HepG2 (cell line): ENCODE measurements at regions not wholly inside any gene's neighbourhood (a gene's known extent, or its start where the extent isn't known, plus 50 kb on each side); places are given as distances from the start of the nearest gene placed in this dataset.

Source experiments
- ATAC-seq: fragments of 200-7000 bp; cut with Tn5 transposase; 3 replicates; pipeline ENCODE4 v1.9.1; 2020; ENCODE audit warnings: mild to moderate bottlenecking, moderate library complexity
- BruUV-seq: library from RNA; stranded (reverse); fragments of 400-500 nt; replicated peaks from 2 replicates; lab custom pipeline; 2021; lab: Mats Ljungman, UMichigan
- CTCF ChIA-PET: fragments of 300-600 bp; formaldehyde crosslinking; extraction: SDS; loops from one replicate; lab custom pipeline; 2021; ENCODE audit warnings: low total read pairs, inconsistent platforms, low intra/inter-chr PET ratio; lab: Yijun Ruan, JAX
- POLR2A ChIA-PET: fragments of 350-600 bp; sonication (Branson Sonifier 250); formaldehyde crosslinking; loops from one replicate; lab custom pipeline; 2020; ENCODE audit warnings: antibody characterized with exemption, inconsistent platforms; lab: Yijun Ruan, JAX
- DNase-seq: peaks from one replicate; pipeline ENCODE4 v3.0.0-alpha.2; 2015; ENCODE audit warnings: low spot score
- FAIRE-seq: peaks from 3 replicates; lab custom pipeline; 2011; peaks lifted over from hg19 to GRCh38; lab: Jason Lieb, UNC
- H2AFZ ChIP-seq: one replicate; pipeline ENCODE4 v1.6.1; 2011; ENCODE audit warnings: low read length, inconsistent platforms
- H3K27ac ChIP-seq: fragments of 300-600 bp; 3 replicates; pipeline ENCODE4 v1.8.0; 2011; ENCODE audit warnings: mixed run types, mild to moderate bottlenecking, mixed read lengths, low read length, inconsistent platforms; ENCODE audit not compliant: insufficient read depth; ENCODE audit errors: extremely low read length
- H3K27me3 ChIP-seq, 2 experiments: fragments of 200-600 bp in 1 of 2; 2 replicates in 1 of 2; 3 replicates in 1 of 2; pipeline versions ENCODE4 v1.6.0 to v1.8.0; 2011; ENCODE audit warnings: low read length in 2 of 2, mild to moderate bottlenecking in 2 of 2, moderate library complexity in 2 of 2, inconsistent platforms in 1 of 2; ENCODE audit not compliant: insufficient read depth in 2 of 2, control insufficient read depth in 1 of 2
- H3K36me3 ChIP-seq, 2 experiments: fragments of 200-600 bp in 1 of 2; replicated peaks in 1 of 2; 2 replicates in 1 of 2; 3 replicates in 1 of 2; pipeline versions ENCODE4 v1.5.1 to v1.8.0; 2011; ENCODE audit warnings: low read length in 2 of 2, inconsistent platforms in 1 of 2; ENCODE audit not compliant: insufficient read depth in 2 of 2, control insufficient read depth in 1 of 2
- H3K4me1 ChIP-seq: 2 replicates; pipeline ENCODE4 v1.5.1; 2012; ENCODE audit warnings: low read length, inconsistent platforms; ENCODE audit not compliant: insufficient read depth
- H3K4me2 ChIP-seq: 2 replicates; pipeline ENCODE4 v1.6.0; 2011; ENCODE audit warnings: low read depth, low read length, inconsistent platforms
- H3K4me3 ChIP-seq, 3 experiments: fragments of 200-600 bp in 1 of 3; sonication (generic), shearing (Covaris generic) in 1 of 3; replicated peaks in 1 of 3; 2 replicates each; pipeline ENCODE4 v1.5.1; 2011 to 2016; ENCODE audit warnings: low read length in 3 of 3, inconsistent platforms in 2 of 3, low read depth in 2 of 3, mild to moderate bottlenecking in 2 of 3, control low read depth in 1 of 3, mixed read lengths in 1 of 3; ENCODE audit not compliant: insufficient read depth in 1 of 3
- H3K79me2 ChIP-seq: one replicate; pipeline ENCODE4 v1.6.1; 2011; ENCODE audit warnings: low read length, inconsistent platforms; ENCODE audit not compliant: insufficient read depth
- H3K9ac ChIP-seq: 2 replicates; pipeline ENCODE4 v1.6.0; 2011; ENCODE audit warnings: mild to moderate bottlenecking, low read depth, low read length, inconsistent platforms; ENCODE audit not compliant: insufficient read depth
- H3K9me3 ChIP-seq: 2 replicates; pipeline ENCODE4 v1.5.1; 2012; ENCODE audit warnings: mild to moderate bottlenecking, low read length
- H4K20me1 ChIP-seq: 2 replicates; pipeline ENCODE4 v1.6.0; 2011; ENCODE audit warnings: inconsistent platforms, mild to moderate bottlenecking, low read length, moderate library complexity; ENCODE audit not compliant: insufficient read depth
- DDIT3 ChIP-seq: sonication (generic); formaldehyde crosslinking; IDR thresholded peaks from 2 replicates; pipeline ENCODE4 v1.4.0; 2020; ENCODE audit warnings: mild to moderate bottlenecking, missing genetic modification reagents
- HMG20A ChIP-seq: IDR thresholded peaks from 2 replicates; pipeline ENCODE4 v1.6.1; 2016; ENCODE audit warnings: borderline replicate concordance
- KMT2B ChIP-seq: IDR thresholded peaks from 2 replicates; pipeline ENCODE4 v1.6.1; 2016; ENCODE audit warnings: missing genetic modification reagents, missing compliant biosample characterization
- MAFK ChIP-seq, 2 experiments: IDR thresholded peaks in 1 of 2; conservative IDR thresholded peaks in 1 of 2; 2 replicates each; pipeline ENCODE4 v1.6.1; 2011; ENCODE audit warnings: improper control_type of control experiment in 2 of 2, low read length in 2 of 2
- MZF1 ChIP-seq: sonication (generic); formaldehyde crosslinking; IDR thresholded peaks from 2 replicates; pipeline ENCODE4 v1.8.1; 2023; ENCODE audit warnings: mild to moderate bottlenecking, missing genetic modification reagents, borderline replicate concordance
- TCF12 ChIP-seq, 2 experiments: fragments of 450-650 bp in 1 of 2; sonication (generic) in 1 of 2; formaldehyde crosslinking in 1 of 2; IDR thresholded peaks; 2 replicates each; pipeline versions ENCODE4 v1.6.1 to v1.8.0; 2017 to 2022; ENCODE audit warnings: antibody characterized with exemption in 1 of 2, mild to moderate bottlenecking in 1 of 2, missing genetic modification reagents in 1 of 2, moderate library complexity in 1 of 2
- ZBTB2 ChIP-seq: sonication (generic); formaldehyde crosslinking; IDR thresholded peaks from 2 replicates; pipeline ENCODE4 v1.8.0; 2022; ENCODE audit warnings: low read depth, missing genetic modification reagents
- ZFAT ChIP-seq: sonication (generic); formaldehyde crosslinking; conservative IDR thresholded peaks from 2 replicates; pipeline ENCODE4 v1.8.1; 2023; ENCODE audit warnings: missing genetic modification reagents, inconsistent platforms
- ZNF318 ChIP-seq: sonication (generic); formaldehyde crosslinking; IDR thresholded peaks from 2 replicates; pipeline ENCODE4 v1.4.0; 2020; ENCODE audit warnings: mild to moderate bottlenecking, missing genetic modification reagents
- WGBS: methylation state at CpG from one replicate; pipeline ENCODE4 v1.1.6; 2017; ENCODE audit warnings: low lambda C conversion rate; 5-methylcytosine and 5-hydroxymethylcytosine counted together
- in situ Hi-C: cut with HindIII; loops from 2 replicates; pipeline ENCODE4 v1.10.0; 2017; ENCODE audit warnings: low pct_unique_long_range_greater_than_20kb; ENCODE audit not compliant: extremely low pct_ligation_motif_present
- intact Hi-C: fragments of 100-400 bp; cut with micrococcal nuclease; formaldehyde crosslinking; loops from one replicate; pipeline ENCODE4 v1.10.0; 2022; ENCODE audit not compliant: unreplicated experiment

GRCh38 chr14:29175706-29176105 lies 409.1 kb downstream of the FOXG1 start:
- H3K9ac ChIP-seq = no peak overlapping the region
- no peak for DNase-seq
- H3K79me2 ChIP-seq = no peaks in the 10 kb centered on the region
- 19% methylated on average over 2 of the region's 2 CpGs for WGBS
- no TSS peak for BruUV-seq
- H3K4me2 ChIP-seq = no peak overlapping the region
- H3K27me3 ChIP-seq = no peaks in the 10 kb centered on the region
- H3K4me1 ChIP-seq = no peaks in the 10 kb centered on the region
- no peaks in the 10 kb centered on the region for H4K20me1 ChIP-seq
- TF ChIP-seq KMT2B (CRISPR knock-in tag) (no peak), HMG20A (no peak), DDIT3 (no peak), TCF12 (IDR thresholded peaks at IDR 0.05) (no peak), TCF12 (CRISPR knock-in tag; IDR thresholded peaks at IDR 0.05) (no peak)
- FAIRE-seq = no peak
- no peaks in the 10 kb centered on the region for H3K36me3 ChIP-seq
- H3K9me3 ChIP-seq = peaks cover 75% of the 10 kb centered on the region
- H3K27ac ChIP-seq = no peak overlapping the region
- H2AFZ ChIP-seq = no peak overlapping the region
- no peak for ATAC-seq
- POLR2A ChIA-PET = no interaction called here
- no peak overlapping the region for H3K4me3 ChIP-seq
- in situ Hi-C loops = no loop called here
- CTCF ChIA-PET = no interaction called here
- intact Hi-C loops = no loop called here

DNA sequence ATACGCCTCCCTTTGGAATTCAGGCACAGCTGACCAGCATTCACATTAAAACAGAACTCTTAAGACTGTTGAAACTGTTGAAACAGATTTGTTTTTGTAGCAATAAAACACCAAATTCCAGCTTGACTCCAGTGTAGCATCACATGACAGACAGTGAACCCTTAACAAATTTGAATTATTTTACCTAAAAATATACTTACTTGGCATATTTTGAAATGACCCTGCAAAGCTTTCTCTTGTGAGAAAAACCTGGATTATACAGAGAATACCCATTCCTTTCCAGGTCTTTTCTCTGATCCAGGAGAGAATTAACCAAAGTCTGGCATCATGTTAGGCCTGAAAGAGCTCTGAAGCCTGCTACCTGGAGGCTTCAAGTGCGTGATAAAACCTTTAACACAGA lies 410.3 kb downstream of the FOXG1 start:
- no peak overlapping the region for H3K27ac ChIP-seq
- no peak overlapping the region for H3K4me3 ChIP-seq
- H2AFZ ChIP-seq = no peak overlapping the region
- no peaks in the 10 kb centered on the region for H3K4me1 ChIP-seq
- ATAC-seq (no peak), DNase-seq (no peak), FAIRE-seq (no peak)
- intact Hi-C loops (no loop called here), in situ Hi-C loops (no loop called here)
- POLR2A ChIA-PET = no interaction called here
- H3K9ac ChIP-seq = no peak overlapping the region
- H3K9me3 ChIP-seq = peaks cover 73% of the 10 kb centered on the region
- no peaks in the 10 kb centered on the region for H3K36me3 ChIP-seq
- 4% methylated on average over 2 of the region's 2 CpGs for WGBS
- CTCF ChIA-PET = no interaction called here
- H3K27me3 ChIP-seq = no peaks in the 10 kb centered on the region
- no peaks in the 10 kb centered on the region for H3K79me2 ChIP-seq
- no peak overlapping the region for H3K4me2 ChIP-seq
- BruUV-seq = no TSS peak
- H4K20me1 ChIP-seq = no peaks in the 10 kb centered on the region
- TF ChIP-seq MAFK (conservative IDR thresholded peaks at IDR 0.05 in 1 of 2, IDR thresholded peaks at IDR 0.05 in 1 of 2; ENCODE audit: low read length in 2 of 2) = peak; percentile 73 to 81
- TF ChIP-seq ZBTB2 (CRISPR knock-in tag) = no peak
- no peak for TF ChIP-seq MZF1 (CRISPR knock-in tag)
- no peak for TF ChIP-seq ZNF318 (CRISPR knock-in tag)
- TF ChIP-seq ZFAT (CRISPR knock-in tag) = no peak
